ENCODE measurements at regions not wholly inside any gene's neighbourhood (a gene's known extent, or its start where the extent isn't known, plus 50 kb on each side); places are given as distances from the start of the nearest gene placed in this dataset.
"Not testable (repeated sequence)": the region's sequence is repeated elsewhere in the genome, so short reads cannot be mapped to it uniquely, and the experiment has no call there.

DNA sequence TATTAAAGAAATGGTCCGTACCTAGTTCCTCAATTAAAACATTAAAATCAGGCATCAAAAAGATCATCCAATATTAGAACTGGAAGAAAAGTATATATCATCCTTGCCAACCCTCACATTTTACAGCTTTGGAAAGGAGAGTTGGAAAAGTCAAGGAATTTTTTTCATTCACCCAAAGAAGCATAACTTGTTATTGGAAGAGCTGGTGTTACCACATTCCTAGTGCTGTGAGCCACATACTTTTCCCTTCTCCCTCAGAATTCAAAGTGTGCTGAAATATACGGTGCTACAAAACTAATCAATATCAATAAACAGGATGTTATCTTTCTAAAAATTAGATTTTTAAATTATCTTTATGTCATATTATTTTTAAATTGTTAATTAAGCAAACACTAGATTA lies 202.1 kb upstream of the FAT3 start:
- no peak for DNase-seq

DNA sequence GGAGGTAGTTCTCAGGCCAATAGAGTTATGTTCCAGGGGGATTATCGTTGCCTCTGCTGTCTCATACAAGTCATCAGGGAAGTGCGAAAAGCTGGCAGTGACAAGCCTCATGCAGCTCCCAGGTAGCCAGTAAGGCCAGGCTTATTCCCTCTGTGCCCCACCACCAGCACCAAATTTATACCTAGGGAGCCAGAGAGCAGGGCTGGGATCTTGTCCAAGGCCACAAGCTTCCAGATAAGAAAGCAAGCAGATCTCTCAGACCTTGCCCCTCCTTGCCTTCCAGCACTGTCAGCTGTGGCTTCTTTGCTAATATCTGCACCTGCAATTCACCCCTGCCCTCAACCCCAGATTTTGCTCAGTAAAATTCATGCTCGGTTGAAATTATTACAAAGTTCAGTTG lies 206.3 kb upstream of the FAT3 start:
- no peak for DNase-seq

- no peak for DNase-seq
Observed at GRCh38 chr11:92008249-92008648, 216.4 kb upstream of the FAT3 start.

GRCh38 chr11:92002568-92002967 lies 222.1 kb upstream of the FAT3 start:
- no peak for DNase-seq

DNA sequence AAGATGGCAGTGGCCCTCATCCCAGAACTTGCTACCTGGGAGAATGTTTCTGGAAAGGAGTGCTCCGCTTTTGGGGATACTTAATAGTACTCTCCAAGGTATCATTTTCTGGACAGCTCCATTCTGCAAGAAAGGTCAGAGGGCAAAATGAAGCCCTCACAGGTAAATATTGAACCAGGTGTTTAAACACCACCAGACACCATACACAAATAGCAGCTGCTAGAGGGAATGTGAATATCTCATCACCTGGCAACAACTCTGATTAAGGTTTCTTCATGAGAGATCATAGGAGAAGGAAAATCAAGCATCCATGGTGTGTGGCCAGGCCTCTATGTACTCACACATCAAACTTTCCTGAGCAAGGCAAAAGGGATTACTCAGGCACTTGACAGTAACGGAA lies 226.1 kb upstream of the FAT3 start:
- DNase-seq, result no peak

DNA sequence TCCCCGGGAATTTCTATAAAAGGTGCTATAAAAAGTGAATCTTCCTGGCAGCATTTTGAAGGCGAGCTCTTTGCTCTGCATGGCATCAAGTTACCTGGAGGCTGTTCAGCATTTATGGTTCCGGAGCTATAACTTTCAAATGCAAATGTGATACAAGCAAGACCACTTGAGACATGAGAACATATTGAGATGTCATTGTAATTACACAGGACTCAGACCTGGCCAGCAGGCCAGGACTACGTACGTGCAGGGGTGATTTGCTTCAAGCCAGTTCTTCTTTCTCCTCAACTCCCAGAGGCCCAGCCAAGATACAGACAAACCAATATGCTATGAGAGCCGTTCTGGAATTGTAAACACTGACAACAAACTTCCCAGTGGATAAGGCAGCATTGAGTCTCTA lies 227.4 kb upstream of the FAT3 start:
- no peak for DNase-seq

GRCh38 chr11:91996526-91996925 lies 228.1 kb upstream of the FAT3 start:
- no peak for DNase-seq

DNA sequence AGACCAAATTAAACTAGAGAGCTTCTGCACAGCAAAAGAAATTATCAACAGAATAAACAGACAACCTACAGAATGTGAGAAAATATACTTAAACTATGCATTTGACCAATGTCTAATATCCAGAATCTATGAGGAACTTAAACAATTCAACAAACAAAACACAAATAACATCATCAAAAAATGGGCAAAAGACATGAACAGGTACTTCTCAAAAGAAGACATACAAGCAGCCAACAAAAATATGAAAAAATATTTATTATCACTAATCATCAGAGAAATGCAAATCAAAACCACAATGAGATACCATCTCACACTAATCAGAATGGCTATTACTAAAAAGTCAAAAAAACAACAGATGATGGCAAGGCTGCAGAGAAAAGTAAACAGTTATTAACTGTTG lies 236.2 kb upstream of the FAT3 start:
- DNase-seq, result not testable (repeated sequence)

DNA sequence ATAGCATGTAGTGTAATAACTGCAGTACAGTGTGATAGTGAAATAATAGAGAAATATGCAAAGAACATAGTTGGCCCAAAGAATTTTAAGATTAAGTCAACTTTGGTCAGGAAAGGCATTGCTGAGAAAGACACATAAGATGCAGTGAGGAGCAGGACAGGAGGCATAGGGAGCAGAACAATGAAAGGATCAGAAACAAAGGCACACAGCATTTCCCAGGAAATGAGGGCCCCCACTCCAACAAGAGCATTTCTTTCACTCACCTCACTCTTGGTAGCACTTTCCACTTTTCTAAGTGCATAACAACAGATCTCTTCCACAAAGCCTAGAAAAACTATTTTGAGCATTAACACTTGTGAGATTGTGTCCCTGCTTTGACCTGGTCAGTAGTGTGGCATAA lies 238.4 kb upstream of the FAT3 start:
- no peak for DNase-seq

- DNase-seq, result no peak
Observed at GRCh38 chr11:91984033-91984584, 240.5 kb upstream of the FAT3 start.

DNA sequence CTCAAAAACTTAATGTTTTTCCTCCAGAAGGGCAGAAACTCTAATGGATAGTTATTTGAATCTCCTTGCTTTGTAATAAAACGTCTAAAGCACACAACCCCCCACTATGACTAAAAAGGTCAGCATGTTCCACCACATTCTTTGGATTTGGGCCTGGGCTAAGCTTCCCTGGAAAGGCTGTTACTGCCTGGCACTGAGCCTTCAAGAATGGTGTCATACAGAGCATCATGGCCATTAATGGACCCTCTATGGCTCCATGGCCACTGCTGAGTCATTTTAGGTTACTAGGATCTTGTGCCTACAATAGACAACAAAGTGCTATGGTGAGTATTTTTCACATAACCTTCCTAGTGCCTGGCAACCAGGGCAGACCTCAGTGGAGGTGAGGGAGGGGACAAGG lies 242.6 kb upstream of the FAT3 start:
- no peak for DNase-seq

DNA sequence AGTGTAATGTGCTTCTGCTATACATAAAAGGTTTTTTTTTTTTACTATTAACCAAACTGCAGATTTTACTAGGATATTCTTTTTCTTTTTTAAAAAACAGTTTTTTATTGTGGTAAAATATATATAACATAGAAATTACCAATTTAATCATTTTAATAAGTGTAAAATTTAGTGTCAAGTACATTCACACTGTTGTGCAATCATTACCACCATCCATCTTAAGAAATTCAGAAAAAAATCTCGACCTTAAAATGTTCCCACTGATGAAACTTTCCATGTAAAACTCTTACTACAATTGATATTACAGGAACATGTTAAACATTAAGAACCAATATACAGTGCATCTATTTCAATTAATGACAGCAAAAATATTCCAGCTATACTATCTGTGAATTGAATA lies 244.8 kb upstream of the FAT3 start:
- DNase-seq, result no peak

DNA sequence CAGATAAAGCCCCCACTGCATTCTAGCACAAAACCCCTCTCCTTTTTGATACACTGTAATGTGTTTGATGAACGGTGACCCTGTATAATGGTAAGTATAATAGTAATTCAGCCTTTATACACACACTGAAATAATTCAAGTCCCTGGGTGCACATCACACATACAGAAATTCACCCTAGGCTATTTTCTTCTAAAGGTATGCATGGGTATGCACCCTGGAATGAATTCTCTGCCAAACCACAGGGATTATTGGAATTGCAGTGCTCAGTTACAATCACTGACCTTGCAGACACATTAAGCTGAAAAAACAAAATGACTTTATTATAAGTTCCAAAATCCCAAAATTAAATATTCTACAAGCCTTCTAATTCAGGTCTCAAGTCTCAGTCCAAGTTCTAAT lies 245.9 kb upstream of the FAT3 start:
- no peak for DNase-seq

DNA sequence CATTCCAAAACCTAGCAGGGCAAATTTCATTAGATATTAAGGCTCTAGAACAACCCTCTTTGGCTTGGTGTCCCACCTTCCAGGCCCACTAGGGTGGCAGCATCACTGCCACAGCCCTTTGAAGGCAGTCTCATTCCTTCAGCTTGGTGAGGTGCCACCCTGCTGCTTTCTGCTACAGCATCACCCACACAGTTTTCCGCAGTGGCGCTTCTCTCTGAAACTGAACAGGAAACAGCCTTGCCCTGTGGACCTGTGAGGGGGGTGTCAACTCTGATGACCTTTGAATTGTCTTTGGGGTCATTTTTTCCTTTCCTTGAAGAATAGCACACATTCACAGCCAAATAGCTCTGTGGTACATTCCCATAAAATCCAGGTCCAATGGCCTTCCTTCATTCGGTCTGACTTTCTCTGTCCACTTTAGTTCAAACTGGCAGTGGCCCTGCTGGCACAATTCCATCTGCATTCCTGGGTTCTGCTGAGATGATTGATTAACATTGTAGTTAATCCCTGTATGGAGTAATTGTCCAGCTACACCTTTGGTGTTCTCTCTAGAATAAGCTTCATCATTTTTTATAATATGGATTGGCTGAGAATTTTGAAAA lies 251.9 kb upstream of the FAT3 start:
- no peak for DNase-seq

GRCh38 chr11:91970624-91971023 lies 254.0 kb upstream of the FAT3 start:
- DNase-seq, result no peak

DNA sequence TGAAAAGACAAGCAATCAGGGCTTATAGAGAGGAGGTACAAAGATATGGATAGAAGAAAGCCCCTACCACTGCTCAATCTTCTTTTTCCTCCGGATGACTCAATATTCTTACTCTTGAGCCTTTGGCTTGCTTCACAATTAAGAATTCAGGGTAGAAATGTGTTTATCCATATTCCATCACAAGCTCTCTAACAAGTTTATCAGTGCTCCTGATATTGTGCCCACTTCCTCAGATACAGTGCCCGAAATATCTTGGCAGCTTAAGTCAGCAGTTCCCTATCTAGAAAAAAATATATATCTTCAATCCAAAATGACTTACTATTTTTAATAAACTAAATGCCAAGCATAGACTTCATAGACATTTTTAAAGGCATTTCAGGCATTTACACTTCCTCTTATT lies 255.1 kb upstream of the FAT3 start:
- DNase-seq, result no peak

- DNase-seq, result no peak
Observed at GRCh38 chr11:91967691-91968045, 256.9 kb upstream of the FAT3 start.

- DNase-seq, result no peak
Observed at GRCh38 chr11:91967026-91967690, 257.5 kb upstream of the FAT3 start.

GRCh38 chr11:91966368-91966767 lies 258.2 kb upstream of the FAT3 start:
- DNase-seq, result no peak

DNA sequence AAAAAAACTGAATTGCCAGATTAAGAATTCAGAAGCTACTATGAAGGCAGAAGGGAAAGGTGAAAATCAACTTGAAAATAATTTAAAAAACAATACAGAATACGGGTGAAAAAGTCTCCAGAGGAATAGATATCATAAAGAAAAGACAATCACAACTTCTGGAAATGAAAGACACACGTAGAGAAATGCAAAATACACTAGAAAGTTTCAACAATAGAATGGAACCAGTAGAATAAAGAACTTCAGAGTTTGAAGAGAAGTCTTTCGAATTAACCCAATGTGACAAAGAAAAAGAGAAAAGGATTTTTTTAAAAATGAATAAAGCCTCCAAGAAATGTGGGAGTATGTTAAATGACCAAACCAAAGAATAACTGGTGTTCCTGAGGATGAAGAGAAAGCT lies 263.8 kb upstream of the FAT3 start:
- DNase-seq, result no peak

DNA sequence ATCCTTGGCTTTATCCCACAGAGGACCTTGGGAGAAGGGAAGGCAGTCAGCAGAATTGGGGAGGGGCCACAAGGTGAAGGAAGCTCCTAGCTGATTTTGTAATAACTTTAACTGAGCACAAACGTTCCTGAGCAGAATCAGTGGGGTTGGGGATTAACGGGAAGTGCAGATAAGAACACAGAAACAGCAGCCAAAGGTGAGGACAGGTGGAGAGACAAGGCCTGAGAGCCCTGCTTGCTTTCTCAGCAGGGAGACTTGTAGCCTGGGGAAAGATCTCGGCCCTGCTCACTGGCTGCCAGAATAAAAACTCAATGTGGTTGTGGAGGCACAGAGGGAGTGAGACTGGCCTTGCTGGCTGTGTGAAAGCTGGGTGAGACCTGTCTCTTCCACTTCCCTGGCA lies 265.2 kb upstream of the FAT3 start:
- no peak for DNase-seq

DNA sequence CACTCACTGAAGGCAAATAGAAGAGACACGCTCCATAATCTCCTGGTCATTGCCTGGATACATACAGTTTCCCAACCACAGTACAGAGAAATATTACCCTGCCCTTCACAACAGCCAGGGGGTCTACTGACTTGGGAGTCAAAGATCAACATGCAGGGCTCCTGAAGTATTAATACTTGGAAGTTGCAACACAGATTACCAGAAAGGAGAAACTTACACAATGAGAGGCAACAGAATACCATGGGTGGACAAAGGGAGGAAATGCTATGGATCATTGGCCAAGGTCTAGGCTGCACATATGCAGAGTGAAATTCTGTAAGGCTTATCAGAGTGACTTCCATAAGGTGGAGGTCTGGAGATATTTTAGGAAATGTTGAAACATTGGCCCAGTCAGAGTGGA lies 267.9 kb upstream of the FAT3 start:
- no peak for DNase-seq

- DNase-seq, result no peak
Observed at GRCh38 chr11:91955206-91955605, 269.4 kb upstream of the FAT3 start.

GRCh38 chr11:91952056-91952455 lies 272.6 kb upstream of the FAT3 start:
- no peak for DNase-seq

- no peak for DNase-seq
Observed at GRCh38 chr11:91947215-91947820, 277.3 kb upstream of the FAT3 start.
